ENCODE measurements at regions not wholly inside any gene's neighbourhood (a gene's known extent, or its start where the extent isn't known, plus 50 kb on each side); places are given as distances from the start of the nearest gene placed in this dataset.

- H3K4me1 ChIP-seq (ENCODE audit: control insufficient read depth in 1 of 2, low read depth in 2 of 2): no peaks in the 10 kb centered on the region
- no peak overlapping the region for H3K4me3 ChIP-seq
- no peaks in the 10 kb centered on the region for H3K27me3 ChIP-seq (replicated peaks; ENCODE audit: insufficient read depth)
- DNase-seq (ENCODE audit: low spot score) (no peak), ATAC-seq (ENCODE audit: insufficient number of reproducible peaks, low FRiP score, low read depth) (no peak)
- H3K27ac ChIP-seq: no peak overlapping the region
- TF ChIP-seq CTCF (IDR thresholded peaks at IDR 0.05): no peak
- no peaks in the 10 kb centered on the region for H3K36me3 ChIP-seq
- no peaks in the 10 kb centered on the region for H3K9me3 ChIP-seq
Observed at GRCh38 chr4:78720204-78720603, 55.9 kb upstream of the BMP2K start.

- no peak for ATAC-seq (ENCODE audit: insufficient number of reproducible peaks, low FRiP score, low read depth)
- Histone ChIP-seq H3K36me3 (no peaks in the 10 kb centered on the region), H3K9me3 (no peaks in the 10 kb centered on the region), H3K27ac (no peak overlapping the region), H3K4me1 (ENCODE audit: control insufficient read depth in 1 of 2, low read depth in 2 of 2) (no peaks in the 10 kb centered on the region), H3K4me3 (no peak overlapping the region), H3K27me3 (replicated peaks; ENCODE audit: insufficient read depth) (no peaks in the 10 kb centered on the region)
- TF ChIP-seq CTCF (IDR thresholded peaks at IDR 0.05): no peak
- no peak for DNase-seq (ENCODE audit: low spot score)
Observed at GRCh38 chr4:78720994-78721677, 55.0 kb upstream of the BMP2K start.

GRCh38 chr4:78721747-78722146 lies 54.4 kb upstream of the BMP2K start:
- H3K27me3 ChIP-seq (replicated peaks; ENCODE audit: insufficient read depth): no peaks in the 10 kb centered on the region
- H3K9me3 ChIP-seq: no peaks in the 10 kb centered on the region
- no peak overlapping the region for H3K27ac ChIP-seq
- no peaks in the 10 kb centered on the region for H3K36me3 ChIP-seq
- TF ChIP-seq CTCF (IDR thresholded peaks at IDR 0.05): no peak
- ATAC-seq (ENCODE audit: insufficient number of reproducible peaks, low FRiP score, low read depth): no peak
- no peaks in the 10 kb centered on the region for H3K4me1 ChIP-seq (ENCODE audit: control insufficient read depth in 1 of 2, low read depth in 2 of 2)
- DNase-seq (ENCODE audit: low spot score): no peak
- no peak overlapping the region for H3K4me3 ChIP-seq

GRCh38 chr4:78722320-78722719 lies 53.8 kb upstream of the BMP2K start:
- ATAC-seq (ENCODE audit: insufficient number of reproducible peaks, low FRiP score, low read depth): no peak
- Histone ChIP-seq H3K27ac (no peak overlapping the region), H3K9me3 (no peaks in the 10 kb centered on the region), H3K4me1 (ENCODE audit: control insufficient read depth in 1 of 2, low read depth in 2 of 2) (no peaks in the 10 kb centered on the region), H3K27me3 (replicated peaks; ENCODE audit: insufficient read depth) (no peaks in the 10 kb centered on the region), H3K4me3 (no peak overlapping the region), H3K36me3 (no peaks in the 10 kb centered on the region)
- no peak for DNase-seq (ENCODE audit: low spot score)
- no peak for TF ChIP-seq CTCF (IDR thresholded peaks at IDR 0.05)

GRCh38 chr4:78722878-78723277 lies 53.3 kb upstream of the BMP2K start:
- H3K4me1 ChIP-seq (ENCODE audit: control insufficient read depth in 1 of 2, low read depth in 2 of 2): no peaks in the 10 kb centered on the region
- no peak overlapping the region for H3K4me3 ChIP-seq
- no peaks in the 10 kb centered on the region for H3K27me3 ChIP-seq (replicated peaks; ENCODE audit: insufficient read depth)
- no peak overlapping the region for H3K27ac ChIP-seq
- H3K9me3 ChIP-seq: no peaks in the 10 kb centered on the region
- DNase-seq (ENCODE audit: low spot score) (no peak), ATAC-seq (ENCODE audit: insufficient number of reproducible peaks, low FRiP score, low read depth) (no peak)
- no peaks in the 10 kb centered on the region for H3K36me3 ChIP-seq
- no peak for TF ChIP-seq CTCF (IDR thresholded peaks at IDR 0.05)

Measured in thoracic aorta (tissue), 2 donors.